Inflammatory macrophage (primary cell): ENCODE measurements at regions not wholly inside any gene's neighbourhood (a gene's known extent, or its start where the extent isn't known, plus 50 kb on each side); places are given as distances from the start of the nearest gene placed in this dataset.
"Not testable (repeated sequence)": the region's sequence is repeated elsewhere in the genome, so short reads cannot be mapped to it uniquely, and the experiment has no call there.

Experiments
- DNase-seq, 2 donors: peaks; one replicate each; pipeline ENCODE4 v3.0.0-alpha.2; 2020 to 2022

- no peak for DNase-seq
These were observed 52.7 kb upstream of the PLA2G4A start for GRCh38 chr1:186775881-186776560.

- no peak for DNase-seq
These were observed 53.7 kb upstream of the PLA2G4A start for GRCh38 chr1:186775036-186775435.

GRCh38 chr1:186772228-186772627, 56.5 kb upstream of the PLA2G4A start:
- DNase-seq, result no peak

GRCh38 chr1:186770421-186770820, 58.3 kb upstream of the PLA2G4A start:
- DNase-seq, result peak in 1 of 2 donors; percentile 6

GRCh38 chr1:186768906-186769305, 59.8 kb upstream of the PLA2G4A start:
- DNase-seq, result no peak

- DNase-seq, result no peak
These were observed 63.3 kb upstream of the PLA2G4A start for GRCh38 chr1:186765446-186765845.

GRCh38 chr1:186763107-186763506, 65.6 kb upstream of the PLA2G4A start:
- no peak for DNase-seq

GRCh38 chr1:186762653-186763052, 66.1 kb upstream of the PLA2G4A start:
- no peak for DNase-seq

- DNase-seq, result no peak
These were observed 67.4 kb upstream of the PLA2G4A start for GRCh38 chr1:186761358-186761757.

- no peak for DNase-seq
These were observed 68.3 kb upstream of the PLA2G4A start for GRCh38 chr1:186760446-186760845.

GRCh38 chr1:186758896-186759606, 69.7 kb upstream of the PLA2G4A start:
- not testable (repeated sequence) for DNase-seq

- DNase-seq, result no peak
These were observed 70.9 kb upstream of the PLA2G4A start for GRCh38 chr1:186757851-186758250.

GRCh38 chr1:186754542-186755145, 74.1 kb upstream of the PLA2G4A start:
- no peak for DNase-seq

GRCh38 chr1:186753241-186753640, 73.0 kb upstream of the PTGS2 start:
- DNase-seq, result no peak

- peak; percentile 19 to 80 for DNase-seq
These were observed 70.0 kb upstream of the PTGS2 start for GRCh38 chr1:186750257-186750656.

- no peak for DNase-seq
These were observed 69.6 kb upstream of the PTGS2 start for GRCh38 chr1:186749820-186750219.

- DNase-seq, result no peak
These were observed 67.4 kb upstream of the PTGS2 start for GRCh38 chr1:186747661-186748060.

- DNase-seq, result no peak
These were observed 65.4 kb upstream of the PTGS2 start for GRCh38 chr1:186745531-186746146.

GRCh38 chr1:186741640-186742039, 61.4 kb upstream of the PTGS2 start:
- DNase-seq, result no peak

GRCh38 chr1:186740324-186740723, 60.1 kb upstream of the PTGS2 start:
- DNase-seq, result peak in 1 of 2 donors; percentile 28

- no peak for DNase-seq
These were observed 59.3 kb upstream of the PTGS2 start for GRCh38 chr1:186739515-186739914.

- peak; percentile 62 to 84 for DNase-seq
These were observed 58.7 kb upstream of the PTGS2 start for GRCh38 chr1:186738926-186739325.

- no peak for DNase-seq
These were observed 56.9 kb upstream of the PTGS2 start for GRCh38 chr1:186736971-186737685.
